Retinal pigment epithelial cell (primary cell): ENCODE measurements at regions not wholly inside any gene's neighbourhood (a gene's known extent, or its start where the extent isn't known, plus 50 kb on each side); places are given as distances from the start of the nearest gene placed in this dataset.
"Not testable (repeated sequence)": the region's sequence is repeated elsewhere in the genome, so short reads cannot be mapped to it uniquely, and the experiment has no call there.

Experiments
- DNase-seq: peaks from one replicate; pipeline ENCODE4 v3.0.0-alpha.2; 2010; ENCODE audit warnings: low read depth
- H3K4me3 ChIP-seq: 2 replicates; pipeline ENCODE4 v1.5.1; 2011; ENCODE audit warnings: mild to moderate bottlenecking, low read length, control low read depth, moderate library complexity
- TF ChIP-seq, protein P1 (sequence below): conservative IDR thresholded peaks from 2 replicates; pipeline ENCODE4 v1.5.1; 2011; ENCODE audit warnings: low read depth, low read length, control low read depth, inconsistent platforms

DNA sequence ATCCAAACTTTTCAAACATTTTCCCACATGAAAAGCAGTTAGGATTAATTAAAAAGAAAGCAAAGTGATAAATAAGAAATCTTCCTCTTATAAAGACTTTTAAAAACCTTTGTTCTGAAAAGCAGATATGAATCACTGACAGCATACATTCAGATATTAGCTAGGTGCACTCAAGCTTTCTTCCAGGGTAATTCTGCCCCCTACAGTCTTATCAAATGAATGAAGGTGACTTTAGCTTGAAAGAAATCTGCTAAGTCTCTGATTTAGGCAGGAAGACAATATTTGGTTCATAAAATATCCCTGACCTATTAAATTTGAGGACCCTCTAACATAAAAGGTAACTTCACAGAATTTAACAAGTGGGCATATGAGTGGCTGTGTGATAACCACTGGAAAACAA is 209.1 kb upstream of the FAM47A start:
- H3K4me3 ChIP-seq, result no peak overlapping the region
- TF ChIP-seq, protein P1, sequence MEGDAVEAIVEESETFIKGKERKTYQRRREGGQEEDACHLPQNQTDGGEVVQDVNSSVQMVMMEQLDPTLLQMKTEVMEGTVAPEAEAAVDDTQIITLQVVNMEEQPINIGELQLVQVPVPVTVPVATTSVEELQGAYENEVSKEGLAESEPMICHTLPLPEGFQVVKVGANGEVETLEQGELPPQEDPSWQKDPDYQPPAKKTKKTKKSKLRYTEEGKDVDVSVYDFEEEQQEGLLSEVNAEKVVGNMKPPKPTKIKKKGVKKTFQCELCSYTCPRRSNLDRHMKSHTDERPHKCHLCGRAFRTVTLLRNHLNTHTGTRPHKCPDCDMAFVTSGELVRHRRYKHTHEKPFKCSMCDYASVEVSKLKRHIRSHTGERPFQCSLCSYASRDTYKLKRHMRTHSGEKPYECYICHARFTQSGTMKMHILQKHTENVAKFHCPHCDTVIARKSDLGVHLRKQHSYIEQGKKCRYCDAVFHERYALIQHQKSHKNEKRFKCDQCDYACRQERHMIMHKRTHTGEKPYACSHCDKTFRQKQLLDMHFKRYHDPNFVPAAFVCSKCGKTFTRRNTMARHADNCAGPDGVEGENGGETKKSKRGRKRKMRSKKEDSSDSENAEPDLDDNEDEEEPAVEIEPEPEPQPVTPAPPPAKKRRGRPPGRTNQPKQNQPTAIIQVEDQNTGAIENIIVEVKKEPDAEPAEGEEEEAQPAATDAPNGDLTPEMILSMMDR, result no peak
- DNase-seq, result no peak

GRCh38 chrX:34338046-34338445 is 205.9 kb upstream of the FAM47A start:
- TF ChIP-seq, protein P1, result no peak
- DNase-seq, result no peak
- H3K4me3 ChIP-seq, result no peak overlapping the region

- not testable (repeated sequence) for DNase-seq, H3K4me3 ChIP-seq
These were observed 203.3 kb upstream of the FAM47A start for GRCh38 chrX:34335376-34335775.

GRCh38 chrX:34332334-34332733 is 200.2 kb upstream of the FAM47A start:
- no peak overlapping the region for H3K4me3 ChIP-seq
- no peak for DNase-seq
- TF ChIP-seq, protein P1, result peak; percentile 6

DNA sequence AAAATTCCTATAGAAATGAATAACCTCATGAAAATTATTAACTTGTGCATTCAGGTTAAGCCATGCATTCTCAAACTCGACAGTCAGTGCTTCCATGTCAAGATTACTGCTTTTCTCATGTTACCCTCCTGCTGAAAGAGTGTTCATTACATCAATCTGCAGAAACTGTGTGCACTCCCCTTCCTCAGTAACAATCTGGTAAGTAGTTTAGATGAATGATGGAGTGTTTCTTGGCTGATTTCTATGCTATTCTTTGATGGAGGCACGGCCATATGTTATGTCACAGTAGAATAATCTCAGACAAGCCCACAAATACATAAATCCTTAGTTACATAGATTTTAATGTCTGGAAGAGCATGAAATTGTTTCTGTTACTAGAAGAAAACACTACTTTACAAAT is 193.3 kb upstream of the FAM47A start:
- DNase-seq, result no peak
- no peak overlapping the region for H3K4me3 ChIP-seq
- TF ChIP-seq, protein P1, result no peak

- DNase-seq, H3K4me3 ChIP-seq: not testable (repeated sequence)
These were observed 188.3 kb upstream of the FAM47A start for GRCh38 chrX:34320424-34320823.

GRCh38 chrX:34300871-34301270 is 168.8 kb upstream of the FAM47A start:
- TF ChIP-seq, protein P1, result peak; percentile 50
- no peak overlapping the region for H3K4me3 ChIP-seq
- peak; percentile 6 for DNase-seq

GRCh38 chrX:34299451-34299967 is 167.4 kb upstream of the FAM47A start:
- no peak for DNase-seq
- TF ChIP-seq, protein P1, result no peak
- H3K4me3 ChIP-seq, result no peak overlapping the region
